Upper lobe of right lung (tissue), 1 donor: ENCODE measurements at regions not wholly inside any gene's neighbourhood (a gene's known extent, or its start where the extent isn't known, plus 50 kb on each side); places are given as distances from the start of the nearest gene placed in this dataset.
"Not testable (repeated sequence)": the region's sequence is repeated elsewhere in the genome, so short reads cannot be mapped to it uniquely, and the experiment has no call there.

Experiments used
- ATAC-seq: fragments of 200-7000 bp; cut with Tn5 transposase; one replicate; pipeline ENCODE4 v1.9.1; 2020; ENCODE audit warnings: mild to moderate bottlenecking, moderate library complexity
- DNase-seq: peaks from one replicate; pipeline ENCODE4 v3.0.0-alpha.2; 2020
- H3K27ac ChIP-seq: fragments of 200-600 bp; one replicate; pipeline ENCODE4 v1.8.0; 2022
- H3K27me3 ChIP-seq: fragments of 200-600 bp; one replicate; pipeline ENCODE4 v1.8.0; 2022; ENCODE audit warnings: mild to moderate bottlenecking
- H3K36me3 ChIP-seq: fragments of 200-600 bp; one replicate; pipeline ENCODE4 v1.8.0; 2022
- H3K4me1 ChIP-seq: fragments of 200-600 bp; one replicate; pipeline ENCODE4 v1.8.0; 2022
- H3K4me3 ChIP-seq: fragments of 200-600 bp; one replicate; pipeline ENCODE4 v1.8.0; 2022; ENCODE audit warnings: mild to moderate bottlenecking
- H3K9me3 ChIP-seq: fragments of 200-600 bp; one replicate; pipeline ENCODE4 v1.8.0; 2022
- CTCF ChIP-seq: fragments of 200-600 bp; IDR thresholded peaks from one replicate; pipeline ENCODE4 v1.8.0; 2022; ENCODE audit warnings: antibody characterized with exemption
- intact Hi-C: fragments of 100-400 bp; cut with DNase I; formaldehyde crosslinking; loops from one replicate; pipeline ENCODE4 v1.11.0; 2022
- donor health status: DM: no; HTN: yes; CAD: no; lungs with severe emphysema.

- Histone ChIP-seq H3K36me3 (no peaks in the 10 kb centered on the region), H3K27me3 (no peaks in the 10 kb centered on the region), H3K27ac (no peak overlapping the region), H3K4me1 (no peaks in the 10 kb centered on the region), H3K9me3 (no peaks in the 10 kb centered on the region), H3K4me3 (no peak overlapping the region)
- DNase-seq (no peak), ATAC-seq (no peak)
- TF ChIP-seq CTCF, result no peak
- intact Hi-C loops, result no loop called here
Measured at GRCh38 chr5:92023141-92023471, 640.0 kb upstream of the ARRDC3 start.

DNA sequence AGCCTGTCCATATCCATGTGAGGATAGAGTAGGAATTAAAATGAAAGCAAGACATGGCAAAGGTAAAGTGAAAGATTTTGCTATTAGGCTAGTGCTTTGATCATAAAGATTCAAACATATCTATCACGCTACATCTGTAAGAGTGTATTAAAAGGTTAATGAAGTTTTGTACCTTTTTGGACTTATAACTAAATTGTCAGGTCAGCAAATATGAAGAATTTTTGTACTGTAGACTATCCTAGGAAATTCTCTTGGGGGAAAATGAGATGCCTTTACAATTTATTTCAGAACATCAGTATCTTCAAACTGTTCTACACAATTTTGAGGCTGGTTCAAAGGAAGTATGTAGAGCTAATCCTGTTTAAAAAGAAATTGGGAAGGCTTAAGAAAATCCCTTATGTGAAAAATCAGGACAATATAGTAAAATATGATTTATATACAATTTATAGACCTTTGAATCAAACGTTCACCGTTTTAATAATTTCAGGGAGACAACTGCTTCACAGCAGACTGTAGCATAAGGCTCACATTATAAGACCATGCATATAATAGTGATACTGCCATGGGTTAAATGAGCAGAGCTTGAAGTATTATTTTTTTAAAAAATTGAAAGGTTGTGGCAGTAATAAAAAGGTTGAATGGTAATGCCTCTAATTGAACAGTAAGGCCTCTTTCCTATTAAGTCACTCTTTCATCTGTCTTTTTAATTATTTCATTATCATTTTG is 639.5 kb upstream of the ARRDC3 start:
- intact Hi-C loops, result no loop called here
- no peaks in the 10 kb centered on the region for H3K27me3 ChIP-seq
- H3K9me3 ChIP-seq, result no peaks in the 10 kb centered on the region
- no peaks in the 10 kb centered on the region for H3K4me1 ChIP-seq
- no peak overlapping the region for H3K27ac ChIP-seq
- DNase-seq, result no peak
- no peak for ATAC-seq
- TF ChIP-seq CTCF, result no peak
- H3K4me3 ChIP-seq, result no peak overlapping the region
- no peaks in the 10 kb centered on the region for H3K36me3 ChIP-seq

- intact Hi-C loops, result no loop called here
- no peak for TF ChIP-seq CTCF
- H3K4me3 ChIP-seq, result no peak overlapping the region
- H3K9me3 ChIP-seq, result no peaks in the 10 kb centered on the region
- ATAC-seq (no peak), DNase-seq (no peak)
- no peaks in the 10 kb centered on the region for H3K27me3 ChIP-seq
- H3K4me1 ChIP-seq, result no peaks in the 10 kb centered on the region
- no peak overlapping the region for H3K27ac ChIP-seq
- H3K36me3 ChIP-seq, result no peaks in the 10 kb centered on the region
Measured at GRCh38 chr5:92019376-92019990, 636.4 kb upstream of the ARRDC3 start.

DNA sequence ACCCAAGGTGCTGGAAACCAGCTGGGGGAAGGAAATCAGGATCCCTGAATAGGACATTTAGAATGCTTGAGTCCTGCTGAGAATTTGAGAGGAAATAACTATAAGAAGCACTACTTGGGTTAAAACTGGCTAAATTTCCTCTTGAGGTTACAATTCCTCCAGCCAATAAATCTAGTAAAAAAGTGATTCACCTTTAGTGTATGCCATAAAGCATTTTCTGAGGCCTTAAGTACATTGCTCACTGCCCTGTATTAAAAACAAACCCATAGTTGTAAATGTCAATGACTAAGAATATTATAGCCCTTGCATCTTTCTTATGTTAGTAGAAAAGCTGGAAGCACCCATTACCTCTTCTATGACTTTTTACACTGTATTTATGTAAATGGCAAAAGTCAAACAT is 634.7 kb upstream of the ARRDC3 start:
- Histone ChIP-seq H3K27me3 (no peaks in the 10 kb centered on the region), H3K36me3 (no peaks in the 10 kb centered on the region), H3K4me1 (no peaks in the 10 kb centered on the region), H3K9me3 (no peaks in the 10 kb centered on the region), H3K4me3 (no peak overlapping the region), H3K27ac (no peak overlapping the region)
- DNase-seq (no peak), ATAC-seq (no peak)
- no peak for TF ChIP-seq CTCF
- intact Hi-C loops, result no loop called here

DNA sequence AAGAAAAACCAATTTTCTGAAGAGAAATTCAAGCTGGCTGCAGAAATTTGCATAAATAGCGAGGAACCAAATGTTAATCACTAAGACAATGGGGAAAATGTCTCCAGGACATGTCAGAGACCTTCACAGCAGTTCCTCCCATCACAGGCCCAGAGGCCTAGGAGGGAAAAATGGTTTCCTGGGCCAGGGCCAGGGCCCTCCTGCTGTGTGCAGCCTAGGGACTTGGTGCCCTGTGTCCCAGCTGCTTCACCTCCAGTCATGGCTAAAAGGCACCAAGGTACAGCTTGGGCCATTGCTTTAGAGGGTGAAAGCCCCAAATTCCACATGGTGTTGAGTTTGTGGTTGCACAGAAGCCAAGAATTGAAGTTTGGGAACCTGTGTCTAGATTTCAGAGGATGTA is 628.7 kb upstream of the ARRDC3 start:
- ATAC-seq, H3K4me1 ChIP-seq, H3K27me3 ChIP-seq, H3K36me3 ChIP-seq, H3K27ac ChIP-seq, H3K4me3 ChIP-seq, H3K9me3 ChIP-seq, intact Hi-C loops: not testable (repeated sequence)
- DNase-seq, result peak; percentile 17

DNA sequence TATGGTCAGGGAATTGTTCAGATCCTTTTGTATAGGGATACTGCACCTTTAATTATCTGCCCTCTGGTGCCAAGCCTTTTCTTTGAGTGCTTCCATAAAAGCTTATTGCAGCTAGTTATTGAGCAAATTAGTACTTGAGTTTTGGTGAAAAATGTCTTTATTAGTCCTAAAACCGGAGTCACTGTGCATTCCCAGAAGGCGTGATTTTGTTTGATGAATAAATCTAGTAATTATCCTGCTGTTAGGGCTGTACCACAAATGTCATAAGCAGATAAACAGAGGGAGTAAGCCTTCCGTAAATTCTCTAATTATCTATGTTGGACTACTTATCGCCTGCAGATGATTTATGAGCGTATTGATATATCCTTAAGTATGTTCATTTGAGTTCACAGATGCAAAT is 620.7 kb upstream of the ARRDC3 start:
- Histone ChIP-seq H3K27ac (no peak overlapping the region), H3K27me3 (no peaks in the 10 kb centered on the region), H3K9me3 (no peaks in the 10 kb centered on the region), H3K36me3 (no peaks in the 10 kb centered on the region), H3K4me1 (no peaks in the 10 kb centered on the region), H3K4me3 (no peak overlapping the region)
- TF ChIP-seq CTCF, result no peak
- DNase-seq, result no peak
- intact Hi-C loops, result no loop called here
- ATAC-seq, result no peak
